ENCODE measurements at regions not wholly inside any gene's neighbourhood (a gene's known extent, or its start where the extent isn't known, plus 50 kb on each side); places are given as distances from the start of the nearest gene placed in this dataset.

GRCh38 chr3:168862466-168862865 is 766.7 kb upstream of the GOLIM4 start:
- H3K9me3 Mint-ChIP-seq = peaks cover 2% of the 10 kb centered on the region
- H3K4me1 Mint-ChIP-seq (ENCODE audit: low read depth) = no peaks in the 10 kb centered on the region
- H3K36me3 Mint-ChIP-seq (ENCODE audit: low read depth) = no peaks in the 10 kb centered on the region
- no peak overlapping the region for H3K27ac Mint-ChIP-seq
- H3K4me3 Mint-ChIP-seq = no peak overlapping the region
- H3K27me3 Mint-ChIP-seq = no peaks in the 10 kb centered on the region
- no peak for DNase-seq

- peaks cover 2% of the 10 kb centered on the region for H3K9me3 Mint-ChIP-seq
- no peak for DNase-seq
- H3K4me3 Mint-ChIP-seq = no peak overlapping the region
- H3K27ac Mint-ChIP-seq = no peak overlapping the region
- H3K27me3 Mint-ChIP-seq = no peaks in the 10 kb centered on the region
- H3K36me3 Mint-ChIP-seq (ENCODE audit: low read depth) = no peaks in the 10 kb centered on the region
- H3K4me1 Mint-ChIP-seq (ENCODE audit: low read depth) = no peaks in the 10 kb centered on the region
Observed at GRCh38 chr3:168860592-168860991, 764.9 kb upstream of the GOLIM4 start.

GRCh38 chr3:168860028-168860427 is 764.3 kb upstream of the GOLIM4 start:
- no peak overlapping the region for H3K27ac Mint-ChIP-seq
- H3K36me3 Mint-ChIP-seq (ENCODE audit: low read depth) = no peaks in the 10 kb centered on the region
- DNase-seq = no peak
- no peaks in the 10 kb centered on the region for H3K4me1 Mint-ChIP-seq (ENCODE audit: low read depth)
- H3K27me3 Mint-ChIP-seq = no peaks in the 10 kb centered on the region
- H3K4me3 Mint-ChIP-seq = no peak overlapping the region
- H3K9me3 Mint-ChIP-seq = peaks cover 2% of the 10 kb centered on the region

- Mint-ChIP-seq H3K4me1 (ENCODE audit: low read depth) (no peaks in the 10 kb centered on the region), H3K4me3 (no peak overlapping the region), H3K9me3 (peaks cover 2% of the 10 kb centered on the region), H3K27me3 (no peaks in the 10 kb centered on the region), H3K36me3 (ENCODE audit: low read depth) (no peaks in the 10 kb centered on the region), H3K27ac (no peak overlapping the region)
- no peak for DNase-seq
Observed at GRCh38 chr3:168859574-168859973, 763.9 kb upstream of the GOLIM4 start.

GRCh38 chr3:168859143-168859542 is 763.4 kb upstream of the GOLIM4 start:
- H3K36me3 Mint-ChIP-seq (ENCODE audit: low read depth) = no peaks in the 10 kb centered on the region
- no peak for DNase-seq
- H3K4me1 Mint-ChIP-seq (ENCODE audit: low read depth) = no peaks in the 10 kb centered on the region
- no peak overlapping the region for H3K27ac Mint-ChIP-seq
- H3K9me3 Mint-ChIP-seq = peaks cover 2% of the 10 kb centered on the region
- no peak overlapping the region for H3K4me3 Mint-ChIP-seq
- H3K27me3 Mint-ChIP-seq = no peaks in the 10 kb centered on the region

- Mint-ChIP-seq H3K27ac (no peak overlapping the region), H3K4me3 (no peak overlapping the region), H3K36me3 (ENCODE audit: low read depth) (no peaks in the 10 kb centered on the region)
Observed at GRCh38 chr3:168858327-168858726, 762.6 kb upstream of the GOLIM4 start.

GRCh38 chr3:168850109-168850508 is 754.4 kb upstream of the GOLIM4 start:
- H3K4me3 Mint-ChIP-seq = no peak overlapping the region
- H3K4me1 Mint-ChIP-seq (ENCODE audit: low read depth) = no peaks in the 10 kb centered on the region
- no peak for DNase-seq
- H3K27ac Mint-ChIP-seq = no peak overlapping the region
- H3K27me3 Mint-ChIP-seq = no peaks in the 10 kb centered on the region
- no peaks in the 10 kb centered on the region for H3K36me3 Mint-ChIP-seq (ENCODE audit: low read depth)
- H3K9me3 Mint-ChIP-seq = no peaks in the 10 kb centered on the region

More at GRCh38 chr3:168858327-168858726, 762.6 kb upstream of the GOLIM4 start:
- no peaks in the 10 kb centered on the region for H3K4me1 Mint-ChIP-seq (ENCODE audit: low read depth)
- H3K27me3 Mint-ChIP-seq = no peaks in the 10 kb centered on the region
- no peak for DNase-seq
- H3K9me3 Mint-ChIP-seq = peaks cover 2% of the 10 kb centered on the region

GRCh38 chr3:168847291-168847883 is 751.7 kb upstream of the GOLIM4 start:
- H3K9me3 Mint-ChIP-seq = no peaks in the 10 kb centered on the region
- no peaks in the 10 kb centered on the region for H3K4me1 Mint-ChIP-seq (ENCODE audit: low read depth)
- no peak overlapping the region for H3K4me3 Mint-ChIP-seq
- no peaks in the 10 kb centered on the region for H3K27me3 Mint-ChIP-seq
- DNase-seq = no peak
- no peaks in the 10 kb centered on the region for H3K36me3 Mint-ChIP-seq (ENCODE audit: low read depth)
- no peak overlapping the region for H3K27ac Mint-ChIP-seq

- no peak overlapping the region for H3K27ac Mint-ChIP-seq
Observed at GRCh38 chr3:168844894-168845482, 749.3 kb upstream of the GOLIM4 start.

GRCh38 chr3:168844472-168844871 is 748.7 kb upstream of the GOLIM4 start:
- Mint-ChIP-seq H3K36me3 (ENCODE audit: low read depth) (no peaks in the 10 kb centered on the region), H3K27ac (no peak overlapping the region), H3K9me3 (no peaks in the 10 kb centered on the region), H3K4me3 (no peak overlapping the region), H3K27me3 (no peaks in the 10 kb centered on the region), H3K4me1 (ENCODE audit: low read depth) (no peaks in the 10 kb centered on the region)
- DNase-seq = no peak

More at GRCh38 chr3:168844894-168845482, 749.3 kb upstream of the GOLIM4 start:
- no peaks in the 10 kb centered on the region for H3K4me1 Mint-ChIP-seq (ENCODE audit: low read depth)
- no peaks in the 10 kb centered on the region for H3K9me3 Mint-ChIP-seq
- H3K4me3 Mint-ChIP-seq = no peak overlapping the region
- DNase-seq = no peak
- no peaks in the 10 kb centered on the region for H3K27me3 Mint-ChIP-seq
- H3K36me3 Mint-ChIP-seq (ENCODE audit: low read depth) = no peaks in the 10 kb centered on the region

- no peaks in the 10 kb centered on the region for H3K4me1 Mint-ChIP-seq (ENCODE audit: low read depth)
- H3K9me3 Mint-ChIP-seq = no peaks in the 10 kb centered on the region
- H3K36me3 Mint-ChIP-seq (ENCODE audit: low read depth) = no peaks in the 10 kb centered on the region
- no peak for DNase-seq
- H3K27ac Mint-ChIP-seq = no peak overlapping the region
- no peak overlapping the region for H3K4me3 Mint-ChIP-seq
- no peaks in the 10 kb centered on the region for H3K27me3 Mint-ChIP-seq
Observed at GRCh38 chr3:168843481-168843880, 747.8 kb upstream of the GOLIM4 start.

GRCh38 chr3:168839653-168840052 is 743.9 kb upstream of the GOLIM4 start:
- no peaks in the 10 kb centered on the region for H3K36me3 Mint-ChIP-seq (ENCODE audit: low read depth)

GRCh38 chr3:168834558-168834957 is 738.8 kb upstream of the GOLIM4 start:
- Mint-ChIP-seq H3K4me3 (no peak overlapping the region), H3K36me3 (ENCODE audit: low read depth) (no peaks in the 10 kb centered on the region), H3K4me1 (ENCODE audit: low read depth) (no peaks in the 10 kb centered on the region), H3K27ac (no peak overlapping the region), H3K27me3 (no peaks in the 10 kb centered on the region), H3K9me3 (no peaks in the 10 kb centered on the region)
- DNase-seq = no peak

More at GRCh38 chr3:168839653-168840052, 743.9 kb upstream of the GOLIM4 start:
- DNase-seq = no peak
- Mint-ChIP-seq H3K4me3 (no peak overlapping the region), H3K27me3 (no peaks in the 10 kb centered on the region), H3K27ac (no peak overlapping the region), H3K4me1 (ENCODE audit: low read depth) (no peaks in the 10 kb centered on the region), H3K9me3 (no peaks in the 10 kb centered on the region)

- no peaks in the 10 kb centered on the region for H3K36me3 Mint-ChIP-seq (ENCODE audit: low read depth)
- no peaks in the 10 kb centered on the region for H3K9me3 Mint-ChIP-seq
- H3K27me3 Mint-ChIP-seq = no peaks in the 10 kb centered on the region
- no peak overlapping the region for H3K4me3 Mint-ChIP-seq
- no peak overlapping the region for H3K27ac Mint-ChIP-seq
- no peaks in the 10 kb centered on the region for H3K4me1 Mint-ChIP-seq (ENCODE audit: low read depth)
- DNase-seq = no peak
Observed at GRCh38 chr3:168828943-168829342, 733.2 kb upstream of the GOLIM4 start.

- H3K4me1 Mint-ChIP-seq (ENCODE audit: low read depth) = no peaks in the 10 kb centered on the region
- H3K27me3 Mint-ChIP-seq = no peaks in the 10 kb centered on the region
- H3K27ac Mint-ChIP-seq = no peak overlapping the region
- no peaks in the 10 kb centered on the region for H3K9me3 Mint-ChIP-seq
- H3K4me3 Mint-ChIP-seq = no peak overlapping the region
- DNase-seq = no peak
- no peaks in the 10 kb centered on the region for H3K36me3 Mint-ChIP-seq (ENCODE audit: low read depth)
Observed at GRCh38 chr3:168828536-168828935, 732.8 kb upstream of the GOLIM4 start.
